Effector memory CD8-positive, alpha-beta T cell (primary cell): ENCODE measurements at regions not wholly inside any gene's neighbourhood (a gene's known extent, or its start where the extent isn't known, plus 50 kb on each side); places are given as distances from the start of the nearest gene placed in this dataset.
"Not testable (repeated sequence)": the region's sequence is repeated elsewhere in the genome, so short reads cannot be mapped to it uniquely, and the experiment has no call there.

Source experiments
- ATAC-seq: fragments of 150-1000 bp; cut with Tn5 transposase; replicated peaks from 2 replicates; pipeline ENCODE4 v1.10.0; 2021; ENCODE audit warnings: mild to moderate bottlenecking, moderate library complexity
- DNase-seq, 3 experiments: peaks; one replicate each; pipeline ENCODE4 v3.0.0; 2021
- H3K27ac Mint-ChIP-seq, 2 donors: one replicate each; pipeline ENCODE4 v1.8.0; 2022; ENCODE audit warnings: mild to moderate bottlenecking in 2 of 2, mixed read lengths in 2 of 2, moderate library complexity in 2 of 2
- H3K27me3 Mint-ChIP-seq, 2 donors: one replicate each; pipeline ENCODE4 v1.8.0; 2022; ENCODE audit warnings: mixed read lengths in 2 of 2
- H3K36me3 Mint-ChIP-seq: one replicate; pipeline ENCODE4 v1.8.0; 2022; ENCODE audit warnings: mild to moderate bottlenecking, moderate library complexity, mixed read lengths; ENCODE audit not compliant: insufficient read depth
- H3K4me1 Mint-ChIP-seq, 2 donors: one replicate each; pipeline ENCODE4 v1.8.0; 2022; ENCODE audit warnings: low read depth in 2 of 2, mixed read lengths in 2 of 2
- H3K4me3 Mint-ChIP-seq, 2 donors: one replicate each; pipeline ENCODE4 v1.8.0; 2022; ENCODE audit warnings: mild to moderate bottlenecking in 2 of 2, mixed read lengths in 2 of 2, moderate library complexity in 2 of 2
- H3K9me3 Mint-ChIP-seq, 2 donors: one replicate each; pipeline ENCODE4 v1.8.0; 2022; ENCODE audit warnings: mixed read lengths in 2 of 2

- H3K27ac Mint-ChIP-seq, result no peak overlapping the region
- no peaks in the 10 kb centered on the region for H3K36me3 Mint-ChIP-seq
- ATAC-seq (no peak), DNase-seq (no peak)
- no peaks in the 10 kb centered on the region for H3K4me1 Mint-ChIP-seq
- H3K4me3 Mint-ChIP-seq, result no peak overlapping the region
- H3K27me3 Mint-ChIP-seq, result no peaks in the 10 kb centered on the region
- H3K9me3 Mint-ChIP-seq, result peaks cover 8 to 14% of the 10 kb centered on the region in 2 donors
Observed at GRCh38 chr4:134708616-134709015, 507.0 kb upstream of the PABPC4L start.

DNA sequence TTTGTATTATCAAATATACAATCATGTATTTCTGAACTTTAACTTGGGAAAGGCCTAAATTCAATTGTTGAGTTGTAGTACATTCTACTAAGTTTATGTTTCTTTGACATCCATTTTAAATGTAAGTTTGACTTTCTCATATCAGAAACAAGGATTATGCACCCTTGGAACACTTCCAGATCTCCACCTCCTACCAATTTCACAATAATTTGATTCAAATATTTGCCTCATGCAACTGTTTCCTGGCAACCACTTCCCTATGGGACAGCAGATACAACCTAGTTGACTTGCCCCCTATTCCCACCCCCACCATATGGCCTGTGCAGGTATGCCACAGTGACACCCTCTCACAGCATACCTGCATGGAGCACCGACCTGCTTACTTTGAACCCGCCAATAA lies 506.4 kb upstream of the PABPC4L start:
- no peaks in the 10 kb centered on the region for H3K36me3 Mint-ChIP-seq
- H3K27me3 Mint-ChIP-seq, result no peaks in the 10 kb centered on the region
- no peak for DNase-seq
- peaks cover 8 to 11% of the 10 kb centered on the region in 2 donors for H3K9me3 Mint-ChIP-seq
- no peaks in the 10 kb centered on the region for H3K4me1 Mint-ChIP-seq
- ATAC-seq, result no peak
- H3K4me3 Mint-ChIP-seq, result no peak overlapping the region
- H3K27ac Mint-ChIP-seq, result no peak overlapping the region

DNA sequence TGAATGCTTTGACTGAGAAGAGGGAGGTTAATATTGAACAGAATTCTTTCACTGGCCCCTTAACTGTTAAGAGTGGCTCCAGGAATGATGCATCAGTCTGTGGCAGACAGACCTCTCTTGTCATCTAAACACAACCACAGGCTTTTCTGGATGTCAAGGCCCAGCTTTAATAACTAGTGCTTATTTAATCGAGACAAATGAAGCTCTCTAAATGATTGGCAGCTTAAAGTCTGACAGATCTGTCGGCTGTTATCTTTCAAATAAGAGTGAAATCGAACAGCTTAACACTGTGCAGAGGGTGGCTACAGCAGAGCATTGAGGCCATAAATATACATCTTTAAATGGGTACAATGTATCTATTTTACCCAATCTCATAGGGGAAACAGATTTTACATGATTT lies 500.8 kb upstream of the PABPC4L start:
- H3K27me3 Mint-ChIP-seq, result no peaks in the 10 kb centered on the region
- no peak overlapping the region for H3K4me3 Mint-ChIP-seq
- DNase-seq, result no peak
- no peaks in the 10 kb centered on the region for H3K4me1 Mint-ChIP-seq
- peaks cover 5 to 9% of the 10 kb centered on the region in 2 donors for H3K9me3 Mint-ChIP-seq
- ATAC-seq, result no peak
- no peaks in the 10 kb centered on the region for H3K36me3 Mint-ChIP-seq
- H3K27ac Mint-ChIP-seq, result no peak overlapping the region

- Mint-ChIP-seq H3K27ac (no peak overlapping the region), H3K4me1 (no peaks in the 10 kb centered on the region), H3K4me3 (no peak overlapping the region), H3K36me3 (no peaks in the 10 kb centered on the region), H3K27me3 (no peaks in the 10 kb centered on the region), H3K9me3 (peaks cover 3 to 9% of the 10 kb centered on the region in 2 donors)
- DNase-seq (no peak), ATAC-seq (no peak)
Observed at GRCh38 chr4:134700251-134700650, 498.7 kb upstream of the PABPC4L start.

DNA sequence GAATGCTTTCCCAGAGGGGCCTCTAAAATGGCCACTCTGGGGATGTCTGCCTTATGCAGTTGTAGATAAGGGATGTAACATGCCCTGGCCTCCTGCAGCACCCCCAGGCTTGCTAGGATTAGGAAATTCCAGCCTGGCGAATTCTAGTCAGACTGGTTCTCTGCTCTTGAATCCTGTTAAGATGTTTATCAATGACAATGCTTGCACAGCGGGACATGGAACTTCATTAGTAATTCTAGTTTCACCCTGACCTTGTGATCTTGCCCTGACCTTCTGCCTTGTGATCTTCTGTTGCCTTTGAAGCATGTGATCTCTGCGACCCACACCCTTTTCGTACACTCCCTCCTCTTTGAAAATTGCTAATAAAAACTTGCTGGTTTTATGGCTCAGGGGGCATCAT lies 497.2 kb upstream of the PABPC4L start:
- not testable (repeated sequence) for ATAC-seq, DNase-seq, H3K4me1 Mint-ChIP-seq, H3K4me3 Mint-ChIP-seq, H3K27ac Mint-ChIP-seq, H3K27me3 Mint-ChIP-seq, H3K36me3 Mint-ChIP-seq
- H3K9me3 Mint-ChIP-seq, result peaks cover 6 to 13% of the 10 kb centered on the region in 2 donors

GRCh38 chr4:134695433-134695832 lies 493.8 kb upstream of the PABPC4L start:
- Mint-ChIP-seq H3K36me3 (no peaks in the 10 kb centered on the region), H3K9me3 (peaks cover 10 to 17% of the 10 kb centered on the region in 2 donors), H3K4me1 (no peaks in the 10 kb centered on the region), H3K27me3 (no peaks in the 10 kb centered on the region), H3K27ac (no peak overlapping the region), H3K4me3 (no peak overlapping the region)
- ATAC-seq (no peak), DNase-seq (no peak)

- Mint-ChIP-seq H3K4me3 (no peak overlapping the region), H3K27ac (no peak overlapping the region), H3K36me3 (no peaks in the 10 kb centered on the region), H3K4me1 (no peaks in the 10 kb centered on the region), H3K27me3 (no peaks in the 10 kb centered on the region), H3K9me3 (peaks cover 11 to 25% of the 10 kb centered on the region in 2 donors)
- DNase-seq, result no peak
- no peak for ATAC-seq
Observed at GRCh38 chr4:134691915-134692314, 490.3 kb upstream of the PABPC4L start.

- no peak overlapping the region for H3K4me3 Mint-ChIP-seq
- ATAC-seq (no peak), DNase-seq (no peak)
- no peaks in the 10 kb centered on the region for H3K27me3 Mint-ChIP-seq
- H3K27ac Mint-ChIP-seq, result no peak overlapping the region
- no peaks in the 10 kb centered on the region for H3K36me3 Mint-ChIP-seq
- H3K4me1 Mint-ChIP-seq, result no peaks in the 10 kb centered on the region
- H3K9me3 Mint-ChIP-seq, result peaks cover 12 to 42% of the 10 kb centered on the region in 2 donors
Observed at GRCh38 chr4:134687646-134688628, 486.3 kb upstream of the PABPC4L start.

DNA sequence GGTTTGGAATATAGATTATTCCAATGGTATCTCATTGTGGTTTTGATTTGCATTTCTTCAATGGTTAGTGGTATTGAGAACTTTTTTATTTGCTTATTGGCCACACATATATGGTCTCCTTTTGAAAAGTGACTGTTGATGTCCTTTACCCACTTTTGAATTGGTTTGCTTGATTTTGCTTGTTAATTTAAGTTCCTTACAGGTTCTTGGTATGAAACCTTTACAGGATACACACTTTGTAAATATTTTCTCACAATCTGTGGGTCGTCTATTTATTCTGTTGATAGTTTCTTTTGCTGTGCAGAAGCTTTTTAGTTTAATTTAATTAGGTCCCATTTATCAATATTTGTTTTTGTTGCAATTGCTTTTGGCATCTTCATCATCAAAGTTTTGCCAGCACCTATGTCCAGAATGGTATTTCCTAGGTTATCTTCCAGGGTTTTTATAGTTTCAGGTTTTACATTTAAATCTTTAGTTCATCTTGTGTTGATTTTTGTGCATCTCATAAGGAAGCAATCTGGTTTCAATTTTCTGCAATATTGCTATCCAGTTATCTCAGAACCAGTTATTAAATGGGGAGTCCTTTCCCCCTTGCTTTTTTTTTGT lies 475.7 kb upstream of the PABPC4L start:
- no peak overlapping the region for H3K4me3 Mint-ChIP-seq
- H3K9me3 Mint-ChIP-seq, result peaks cover 30 to 34% of the 10 kb centered on the region in 2 donors
- H3K27ac Mint-ChIP-seq, result no peak overlapping the region
- no peaks in the 10 kb centered on the region for H3K36me3 Mint-ChIP-seq
- DNase-seq, result no peak
- H3K27me3 Mint-ChIP-seq, result no peaks in the 10 kb centered on the region
- H3K4me1 Mint-ChIP-seq, result no peaks in the 10 kb centered on the region
- no peak for ATAC-seq

GRCh38 chr4:134668237-134668636 lies 466.6 kb upstream of the PABPC4L start:
- Mint-ChIP-seq H3K9me3 (no peaks in the 10 kb centered on the region), H3K4me3 (no peak overlapping the region), H3K36me3 (no peaks in the 10 kb centered on the region), H3K4me1 (no peaks in the 10 kb centered on the region), H3K27me3 (no peaks in the 10 kb centered on the region), H3K27ac (no peak overlapping the region)
- ATAC-seq (no peak), DNase-seq (no peak)

GRCh38 chr4:134666640-134667039 lies 465.1 kb upstream of the PABPC4L start:
- Mint-ChIP-seq H3K9me3 (no peaks in the 10 kb centered on the region), H3K4me1 (no peaks in the 10 kb centered on the region), H3K4me3 (no peak overlapping the region)

GRCh38 chr4:134665429-134665828 lies 463.8 kb upstream of the PABPC4L start:
- no peaks in the 10 kb centered on the region for H3K4me1 Mint-ChIP-seq
- H3K27me3 Mint-ChIP-seq, result no peaks in the 10 kb centered on the region
- no peak overlapping the region for H3K27ac Mint-ChIP-seq
- ATAC-seq, result no peak
- no peaks in the 10 kb centered on the region for H3K36me3 Mint-ChIP-seq
- no peak for DNase-seq
- no peak overlapping the region for H3K4me3 Mint-ChIP-seq
- no peaks in the 10 kb centered on the region for H3K9me3 Mint-ChIP-seq

More at GRCh38 chr4:134666640-134667039, 465.1 kb upstream of the PABPC4L start:
- H3K36me3 Mint-ChIP-seq, result no peaks in the 10 kb centered on the region
- no peak overlapping the region for H3K27ac Mint-ChIP-seq
- DNase-seq (no peak), ATAC-seq (no peak)
- no peaks in the 10 kb centered on the region for H3K27me3 Mint-ChIP-seq

GRCh38 chr4:134663742-134664141 lies 462.2 kb upstream of the PABPC4L start:
- H3K36me3 Mint-ChIP-seq, result no peaks in the 10 kb centered on the region
- ATAC-seq (no peak), DNase-seq (no peak)
- no peaks in the 10 kb centered on the region for H3K27me3 Mint-ChIP-seq
- no peak overlapping the region for H3K27ac Mint-ChIP-seq
- no peaks in the 10 kb centered on the region for H3K9me3 Mint-ChIP-seq
- H3K4me1 Mint-ChIP-seq, result no peaks in the 10 kb centered on the region
- H3K4me3 Mint-ChIP-seq, result no peak overlapping the region

- Mint-ChIP-seq H3K9me3 (peaks cover 0 to 2% of the 10 kb centered on the region in 2 donors), H3K27me3 (no peaks in the 10 kb centered on the region), H3K4me1 (no peaks in the 10 kb centered on the region), H3K36me3 (no peaks in the 10 kb centered on the region), H3K27ac (no peak overlapping the region), H3K4me3 (no peak overlapping the region)
- ATAC-seq (no peak), DNase-seq (no peak)
Observed at GRCh38 chr4:134650461-134650860, 448.9 kb upstream of the PABPC4L start.
